ENCODE measurements at regions not wholly inside any gene's neighbourhood (a gene's known extent, or its start where the extent isn't known, plus 50 kb on each side); places are given as distances from the start of the nearest gene placed in this dataset.
"Not testable (repeated sequence)": the region's sequence is repeated elsewhere in the genome, so short reads cannot be mapped to it uniquely, and the experiment has no call there.

DNA sequence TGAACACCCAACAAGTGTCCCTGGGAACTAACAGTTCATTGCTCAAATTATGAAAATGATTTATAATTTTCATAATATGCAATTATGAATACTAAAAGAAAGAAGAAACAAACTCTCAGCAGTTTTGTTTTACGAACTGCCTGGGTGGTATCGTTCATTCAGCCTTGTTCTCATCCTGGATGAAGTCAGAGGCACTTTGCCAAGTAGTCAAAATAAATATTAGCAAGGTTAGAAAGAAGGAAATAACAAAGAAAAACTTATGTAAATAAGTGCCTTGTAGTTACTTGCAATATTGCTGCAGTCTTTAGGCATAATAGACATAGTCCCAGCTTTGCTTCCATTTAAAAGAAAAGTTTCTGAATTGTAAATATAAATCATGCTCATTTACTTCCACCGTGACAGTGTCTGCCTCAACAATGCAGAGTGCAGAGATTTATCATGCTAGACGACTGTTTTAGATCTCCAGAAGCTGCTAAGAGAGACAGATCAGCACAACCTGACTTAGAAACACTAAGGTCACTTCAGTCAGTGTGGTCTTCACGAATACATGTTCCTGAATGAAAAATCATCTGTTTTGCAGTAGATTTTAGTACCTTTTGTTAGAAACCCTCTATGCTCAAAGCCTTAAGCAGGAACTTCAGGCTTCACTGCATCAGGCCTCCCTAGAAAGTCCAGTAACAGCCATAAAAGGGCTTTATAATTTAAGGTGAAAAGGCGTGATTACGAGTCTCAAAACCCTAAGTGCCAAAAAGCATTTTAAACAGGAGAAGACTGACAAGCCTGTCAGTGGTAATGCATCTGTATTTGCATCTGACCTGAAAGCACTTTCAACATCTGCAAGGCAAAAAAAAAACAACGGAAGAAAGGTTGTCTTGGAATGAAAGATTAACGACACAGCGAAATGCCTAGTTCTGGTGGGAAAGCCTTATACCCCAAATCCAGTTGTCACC is 92.1 kb downstream of the TMEM167A start:
- H3K9me3 ChIP-seq (ENCODE audit: severe bottlenecking) = no peaks in the 10 kb centered on the region
- TF ChIP-seq, protein P1, sequence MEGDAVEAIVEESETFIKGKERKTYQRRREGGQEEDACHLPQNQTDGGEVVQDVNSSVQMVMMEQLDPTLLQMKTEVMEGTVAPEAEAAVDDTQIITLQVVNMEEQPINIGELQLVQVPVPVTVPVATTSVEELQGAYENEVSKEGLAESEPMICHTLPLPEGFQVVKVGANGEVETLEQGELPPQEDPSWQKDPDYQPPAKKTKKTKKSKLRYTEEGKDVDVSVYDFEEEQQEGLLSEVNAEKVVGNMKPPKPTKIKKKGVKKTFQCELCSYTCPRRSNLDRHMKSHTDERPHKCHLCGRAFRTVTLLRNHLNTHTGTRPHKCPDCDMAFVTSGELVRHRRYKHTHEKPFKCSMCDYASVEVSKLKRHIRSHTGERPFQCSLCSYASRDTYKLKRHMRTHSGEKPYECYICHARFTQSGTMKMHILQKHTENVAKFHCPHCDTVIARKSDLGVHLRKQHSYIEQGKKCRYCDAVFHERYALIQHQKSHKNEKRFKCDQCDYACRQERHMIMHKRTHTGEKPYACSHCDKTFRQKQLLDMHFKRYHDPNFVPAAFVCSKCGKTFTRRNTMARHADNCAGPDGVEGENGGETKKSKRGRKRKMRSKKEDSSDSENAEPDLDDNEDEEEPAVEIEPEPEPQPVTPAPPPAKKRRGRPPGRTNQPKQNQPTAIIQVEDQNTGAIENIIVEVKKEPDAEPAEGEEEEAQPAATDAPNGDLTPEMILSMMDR (IDR thresholded peaks at IDR 0.05; ENCODE audit: low read depth, low read length) = no peak
- DNase-seq = no peak

DNA sequence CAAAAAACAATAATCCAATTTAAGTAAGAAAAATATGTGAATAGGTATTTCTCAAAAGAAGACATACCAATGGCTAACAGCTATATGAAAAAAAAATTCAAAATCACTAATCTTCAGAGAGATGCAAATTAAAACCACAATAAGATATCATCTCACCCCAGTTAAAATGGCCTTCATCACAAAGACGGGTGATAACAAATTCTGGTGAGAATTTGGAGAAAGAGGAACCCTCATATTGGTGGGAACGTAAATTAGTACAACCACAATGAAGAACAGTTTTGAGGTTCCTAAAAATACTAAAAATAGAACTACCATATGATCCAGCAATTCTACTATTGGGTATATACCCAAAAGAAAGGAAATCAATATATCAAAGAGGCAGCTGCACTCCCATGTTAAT is 94.3 kb downstream of the TMEM167A start:
- Histone ChIP-seq H3K27me3 (ENCODE audit: insufficient read depth, low read depth, severe bottlenecking) (no peaks in the 10 kb centered on the region), H3K9me3 (ENCODE audit: severe bottlenecking) (no peaks in the 10 kb centered on the region), H3K4me3 (ENCODE audit: low read depth, low read length) (no peak overlapping the region), H3K27ac (no peak overlapping the region), H3K36me3 (no peaks in the 10 kb centered on the region)
- TF ChIP-seq, protein P1 (IDR thresholded peaks at IDR 0.05; ENCODE audit: low read depth, low read length) = no peak
- DNase-seq = no peak

More for the DNA sequence above, 92.1 kb downstream of the TMEM167A start:
- no peaks in the 10 kb centered on the region for H3K27me3 ChIP-seq (ENCODE audit: insufficient read depth, low read depth, severe bottlenecking)
- no peaks in the 10 kb centered on the region for H3K36me3 ChIP-seq
- no peak overlapping the region for H3K4me3 ChIP-seq (ENCODE audit: low read depth, low read length)
- no peak overlapping the region for H3K27ac ChIP-seq

DNA sequence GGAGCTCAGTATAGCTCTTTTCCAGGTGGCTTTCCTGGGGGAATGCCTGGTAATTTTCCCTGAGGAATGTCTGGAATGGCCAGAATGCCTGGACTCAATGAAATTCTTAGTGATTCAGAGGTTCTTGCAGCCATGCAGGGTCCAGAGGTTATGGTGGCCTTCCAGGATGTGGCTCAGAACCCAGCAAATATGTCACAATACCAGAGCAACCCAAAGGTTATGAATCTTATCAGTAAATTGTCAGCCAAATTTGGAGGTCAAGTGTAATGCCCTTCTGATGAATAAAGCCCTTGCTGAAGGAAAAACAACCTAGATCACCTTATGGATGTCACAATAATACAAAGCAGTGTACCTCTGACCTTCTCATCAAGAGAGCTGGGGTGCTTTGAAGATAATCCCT is 100.3 kb downstream of the TMEM167A start:
- DNase-seq; H3K27ac ChIP-seq; H3K9me3 ChIP-seq (ENCODE audit: severe bottlenecking); H3K36me3 ChIP-seq; H3K4me3 ChIP-seq (ENCODE audit: low read depth, low read length); H3K27me3 ChIP-seq (ENCODE audit: insufficient read depth, low read depth, severe bottlenecking): not testable (repeated sequence)

DNA sequence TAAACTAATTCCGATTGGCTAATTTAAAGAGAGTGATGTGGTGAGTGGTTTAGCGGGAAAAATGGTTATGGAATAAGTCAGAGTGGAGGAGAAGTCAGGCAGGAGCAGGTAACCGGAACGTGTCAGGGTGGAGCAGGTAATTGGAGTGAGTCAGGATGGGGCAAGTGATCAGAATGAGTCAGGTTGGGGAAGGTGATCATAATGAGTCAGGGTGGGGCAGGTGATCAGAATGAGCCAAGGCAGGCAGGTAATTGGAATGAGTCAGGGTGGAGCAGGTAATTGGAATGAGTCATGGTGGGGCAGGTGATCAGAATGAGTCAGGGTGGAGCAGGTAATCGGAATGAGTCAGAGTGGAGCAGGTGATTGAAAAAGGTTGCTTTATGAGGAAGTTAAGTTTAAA is 101.4 kb downstream of the TMEM167A start:
- TF ChIP-seq, protein P1 (IDR thresholded peaks at IDR 0.05; ENCODE audit: low read depth, low read length) = no peak
- no peak overlapping the region for H3K4me3 ChIP-seq (ENCODE audit: low read depth, low read length)
- no peaks in the 10 kb centered on the region for H3K36me3 ChIP-seq
- H3K27ac ChIP-seq = no peak overlapping the region
- no peaks in the 10 kb centered on the region for H3K27me3 ChIP-seq (ENCODE audit: insufficient read depth, low read depth, severe bottlenecking)
- DNase-seq = no peak
- H3K9me3 ChIP-seq (ENCODE audit: severe bottlenecking) = peaks cover 9% of the 10 kb centered on the region

DNA sequence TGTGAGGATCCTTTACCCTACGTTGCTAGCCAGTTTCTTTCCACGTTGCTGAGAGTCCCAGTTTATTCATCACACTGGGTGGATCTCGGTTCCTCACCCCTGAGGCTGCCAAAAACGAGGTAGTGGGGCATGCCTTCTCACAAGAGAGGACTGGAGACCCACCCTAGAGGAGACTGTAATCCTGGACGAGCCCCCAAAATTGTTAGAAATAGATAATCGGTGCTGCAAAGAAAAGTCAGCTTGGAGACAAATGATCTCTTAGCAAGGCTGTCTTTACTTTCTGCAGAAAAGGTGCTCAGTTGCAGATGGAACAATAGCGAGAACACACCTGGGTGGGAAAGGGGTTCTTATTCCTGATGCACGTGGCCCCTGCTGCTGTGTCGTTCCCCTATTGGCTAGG is 101.8 kb downstream of the TMEM167A start:
- DNase-seq = no peak
- TF ChIP-seq, protein P1 (IDR thresholded peaks at IDR 0.05; ENCODE audit: low read depth, low read length) = no peak
- H3K9me3 ChIP-seq (ENCODE audit: severe bottlenecking) = peaks cover 9% of the 10 kb centered on the region
- no peak overlapping the region for H3K4me3 ChIP-seq (ENCODE audit: low read depth, low read length)
- no peaks in the 10 kb centered on the region for H3K36me3 ChIP-seq
- H3K27me3 ChIP-seq (ENCODE audit: insufficient read depth, low read depth, severe bottlenecking) = no peaks in the 10 kb centered on the region
- H3K27ac ChIP-seq = no peak overlapping the region

DNA sequence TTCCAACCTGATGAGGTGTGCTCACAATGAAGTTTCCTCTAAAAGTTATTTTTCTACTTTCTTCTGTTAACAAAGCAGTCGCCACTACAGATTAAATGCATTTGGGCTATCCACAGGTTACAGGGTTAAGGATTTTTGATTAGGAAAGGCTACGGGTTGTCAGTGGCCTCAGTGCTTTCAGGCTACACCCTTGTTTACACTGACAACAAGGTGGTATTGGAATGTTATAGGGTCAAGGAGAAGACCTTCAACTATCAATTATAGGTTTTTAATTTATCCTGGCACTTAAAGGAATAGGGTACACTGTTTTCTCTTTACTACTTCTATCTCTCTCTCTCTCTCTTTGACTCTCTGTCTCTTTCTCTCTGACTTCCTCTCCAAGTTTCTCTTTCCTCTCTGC is 102.8 kb downstream of the TMEM167A start:
- not testable (repeated sequence) for H3K36me3 ChIP-seq; H3K27me3 ChIP-seq (ENCODE audit: insufficient read depth, low read depth, severe bottlenecking); H3K9me3 ChIP-seq (ENCODE audit: severe bottlenecking); H3K27ac ChIP-seq; H3K4me3 ChIP-seq (ENCODE audit: low read depth, low read length); DNase-seq

DNA sequence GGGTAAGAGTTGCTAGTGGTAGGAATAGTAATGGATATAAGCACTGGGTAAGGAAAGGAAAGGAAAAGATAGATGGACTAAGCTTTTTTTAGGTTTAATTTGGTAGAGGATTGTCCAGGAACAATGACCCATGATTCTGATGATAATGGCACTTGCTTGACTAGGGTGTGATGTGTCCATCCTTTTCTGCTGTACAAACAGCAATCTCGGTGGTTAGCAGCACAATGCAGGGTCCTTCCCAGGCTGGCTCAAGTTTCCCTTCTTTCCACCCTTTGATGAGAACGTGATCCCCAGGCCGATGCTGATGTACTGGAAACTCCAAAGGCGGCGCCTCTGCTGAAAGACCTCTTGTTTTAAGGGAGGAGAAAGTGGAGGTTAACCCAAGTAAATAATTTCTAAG is 105.3 kb downstream of the TMEM167A start:
- peaks cover 9% of the 10 kb centered on the region for H3K9me3 ChIP-seq (ENCODE audit: severe bottlenecking)
- TF ChIP-seq, protein P1 (IDR thresholded peaks at IDR 0.05; ENCODE audit: low read depth, low read length) = no peak
- no peak overlapping the region for H3K4me3 ChIP-seq (ENCODE audit: low read depth, low read length)
- no peak overlapping the region for H3K27ac ChIP-seq
- H3K36me3 ChIP-seq = no peaks in the 10 kb centered on the region
- H3K27me3 ChIP-seq (ENCODE audit: insufficient read depth, low read depth, severe bottlenecking) = no peaks in the 10 kb centered on the region
- no peak for DNase-seq

DNA sequence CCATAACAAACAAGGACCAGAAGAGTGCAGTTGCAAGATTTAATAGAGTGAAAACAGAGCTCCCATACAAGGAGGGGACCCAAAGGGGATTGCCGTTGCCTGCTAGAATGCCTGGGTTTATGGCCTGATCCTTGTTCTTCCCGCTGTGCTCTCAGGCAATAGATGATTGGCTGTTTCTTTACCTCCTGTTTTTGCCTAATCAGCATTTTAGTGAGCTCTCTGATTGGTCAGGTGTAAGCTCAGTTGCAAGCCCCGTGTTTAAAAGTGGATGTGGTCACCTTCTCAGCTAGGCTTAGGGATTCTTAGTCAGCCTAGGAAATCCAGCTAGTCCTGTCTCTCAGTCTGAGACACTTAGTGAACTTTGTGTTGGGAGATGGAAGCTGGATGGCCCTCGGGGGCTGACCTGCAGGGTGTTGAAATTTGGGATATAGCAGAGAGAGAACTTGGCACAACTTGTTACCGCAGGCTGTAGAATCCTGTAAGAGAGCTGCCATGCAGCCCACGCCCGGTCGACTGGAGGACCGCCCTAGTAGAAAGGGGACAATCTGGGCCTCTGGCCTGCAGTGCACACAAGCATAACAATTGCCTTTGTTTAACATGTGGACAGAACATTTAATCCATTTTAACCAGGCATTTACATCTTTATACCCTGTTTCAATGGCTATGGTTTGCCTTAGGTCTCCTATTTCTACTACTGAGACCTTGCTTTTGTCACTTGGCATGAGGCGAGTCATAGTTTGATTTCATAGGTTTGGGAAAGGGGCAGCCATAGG is 106.0 kb downstream of the TMEM167A start:
- H3K9me3 ChIP-seq (ENCODE audit: severe bottlenecking); H3K27me3 ChIP-seq (ENCODE audit: insufficient read depth, low read depth, severe bottlenecking): not testable (repeated sequence)

More for the DNA sequence above, 106.0 kb downstream of the TMEM167A start:
- H3K27ac ChIP-seq; H3K4me3 ChIP-seq (ENCODE audit: low read depth, low read length); DNase-seq; H3K36me3 ChIP-seq: not testable (repeated sequence)

All from WERI-Rb-1 (cell line).